HG03457 (cell line): ENCODE measurements at regions not wholly inside any gene's neighbourhood (a gene's known extent, or its start where the extent isn't known, plus 50 kb on each side); places are given as distances from the start of the nearest gene placed in this dataset.
"Not testable (repeated sequence)": the region's sequence is repeated elsewhere in the genome, so short reads cannot be mapped to it uniquely, and the experiment has no call there.

Source experiments
- ATAC-seq: cut with Tn5 transposase; IDR thresholded peaks from one replicate; pipeline ENCODE4 v1.9.1; 2021; ENCODE audit warnings: moderate number of reproducible peaks; ENCODE audit not compliant: unreplicated experiment

DNA sequence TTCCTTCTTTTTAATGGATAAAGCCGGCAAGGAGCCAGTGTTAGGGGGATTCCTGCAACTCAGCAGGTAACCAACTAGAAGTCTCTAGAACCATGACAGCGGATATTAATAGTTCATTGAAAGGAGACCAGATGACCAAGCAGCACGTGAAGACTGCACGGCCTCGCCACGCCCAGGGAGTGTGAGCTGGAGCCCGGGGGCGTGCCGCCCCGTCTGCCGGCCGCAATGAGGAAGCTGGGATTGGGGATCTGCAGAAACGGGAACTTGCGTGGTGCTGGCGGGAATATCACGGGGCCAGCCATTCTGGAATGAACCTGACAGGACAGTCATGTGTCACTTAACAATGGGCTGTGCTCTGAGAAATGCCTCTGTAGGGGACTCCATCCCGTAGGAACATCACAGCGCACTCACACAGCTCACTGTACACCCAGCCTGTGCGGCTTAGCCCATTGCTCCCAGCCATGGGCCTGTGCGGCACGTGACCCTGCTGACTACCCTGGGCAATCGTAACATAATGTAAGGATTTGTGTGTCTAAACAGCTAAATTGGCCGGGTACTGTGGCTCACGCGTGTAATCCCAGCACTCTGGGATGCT is 4092.8 kb upstream of the TPTE start:
- ATAC-seq, result not testable (repeated sequence)

DNA sequence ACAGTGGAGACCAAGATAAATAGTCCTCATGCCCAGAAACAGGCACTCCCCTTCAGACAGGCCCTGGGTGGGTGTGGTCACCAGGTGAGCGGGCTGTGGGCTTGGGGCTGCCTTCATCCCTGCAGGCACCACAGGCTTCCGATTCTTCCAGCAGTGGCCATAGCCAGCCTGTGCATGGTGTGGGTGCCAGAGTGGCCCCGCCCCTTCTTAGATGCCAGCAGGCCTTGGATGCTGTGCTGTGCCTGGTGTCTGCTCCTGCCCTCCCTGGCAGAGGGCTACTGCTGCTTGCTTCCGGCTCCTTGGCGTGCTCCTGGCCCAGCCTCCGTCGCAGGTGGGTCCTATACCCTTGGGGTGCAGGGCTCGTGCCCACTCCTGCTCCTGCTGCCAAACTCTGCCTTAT is 4091.5 kb upstream of the TPTE start:
- not testable (repeated sequence) for ATAC-seq

DNA sequence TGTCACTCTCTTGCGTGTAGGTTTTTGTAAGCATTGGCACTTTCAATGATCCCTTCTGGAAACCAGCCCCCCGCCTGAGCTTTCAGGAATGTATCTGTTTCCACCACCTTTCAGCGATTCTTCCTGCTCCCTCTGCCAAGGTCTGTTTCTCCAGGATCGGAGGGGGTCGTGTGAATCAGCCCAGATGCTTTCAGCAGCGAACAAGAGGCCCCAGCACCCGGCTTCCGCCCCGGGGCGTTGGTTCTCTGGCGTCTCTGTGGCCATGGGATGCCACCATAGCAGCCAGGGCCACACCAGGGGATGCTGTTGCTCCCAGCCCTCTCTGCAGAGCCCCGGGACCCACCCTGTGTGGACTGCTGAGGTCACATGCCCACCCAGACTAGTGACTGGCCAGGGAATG is 4088.2 kb upstream of the TPTE start:
- not testable (repeated sequence) for ATAC-seq

DNA sequence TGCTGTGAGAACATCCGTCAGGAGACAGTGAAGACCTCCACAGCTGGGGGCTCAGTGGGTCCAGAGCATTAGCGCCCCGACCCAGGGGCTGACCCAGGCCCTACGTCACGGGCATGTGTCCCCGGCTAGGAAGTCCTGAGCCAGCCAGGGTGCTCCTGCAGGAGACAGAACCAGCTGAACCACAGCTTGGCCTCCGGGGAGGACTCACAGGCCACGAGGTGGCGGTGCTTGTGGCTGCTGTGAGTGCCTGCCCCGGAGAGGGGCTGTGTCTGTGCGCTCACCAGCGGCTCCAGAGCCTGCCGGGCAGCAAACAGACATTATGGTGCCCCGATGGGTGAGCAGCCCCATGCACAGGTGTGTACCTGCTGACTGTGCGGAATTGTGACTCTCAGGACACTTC is 4085.2 kb upstream of the TPTE start:
- ATAC-seq, result not testable (repeated sequence)

DNA sequence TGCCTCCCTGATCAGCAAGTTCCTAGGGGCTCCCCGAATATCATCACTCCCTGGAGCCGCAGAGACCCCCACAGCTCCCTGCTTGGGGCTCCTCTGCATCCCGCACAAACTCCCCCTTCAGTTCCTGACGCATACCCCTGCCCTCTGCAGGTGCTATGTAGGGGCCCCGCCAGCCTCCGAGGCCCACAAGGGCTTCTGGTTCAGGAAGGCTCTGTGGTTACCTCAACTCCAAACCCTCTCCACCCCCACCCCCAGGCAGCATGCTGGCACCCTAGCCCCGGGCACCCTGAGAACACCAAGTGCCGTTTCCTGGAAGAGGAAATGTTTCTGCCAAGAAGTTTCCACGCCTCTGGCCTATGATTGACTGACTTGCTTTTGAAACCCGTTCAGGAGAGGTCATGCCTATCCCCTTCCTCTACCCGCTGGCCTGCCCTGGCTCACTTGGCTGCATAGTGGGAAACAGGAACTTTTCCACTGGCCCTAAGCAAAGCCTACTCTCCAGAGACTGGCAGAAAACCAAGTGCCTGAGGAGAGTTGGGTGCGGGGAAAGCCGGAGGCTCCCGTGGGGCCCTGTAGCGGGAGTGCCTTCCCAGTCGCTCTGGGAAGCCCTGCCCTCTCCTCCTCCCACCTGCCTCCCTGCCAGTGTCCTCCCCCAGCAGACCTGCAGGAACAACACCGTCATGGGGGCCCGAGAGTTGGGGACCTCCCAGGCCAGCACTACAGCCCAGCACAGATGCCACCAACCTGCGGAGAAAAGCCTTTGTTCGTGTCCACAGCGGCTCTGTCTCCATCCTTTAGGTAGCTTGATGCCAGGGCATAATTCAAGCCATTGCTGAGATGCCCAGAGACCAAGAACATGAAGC is 4084.2 kb upstream of the TPTE start:
- not testable (repeated sequence) for ATAC-seq

DNA sequence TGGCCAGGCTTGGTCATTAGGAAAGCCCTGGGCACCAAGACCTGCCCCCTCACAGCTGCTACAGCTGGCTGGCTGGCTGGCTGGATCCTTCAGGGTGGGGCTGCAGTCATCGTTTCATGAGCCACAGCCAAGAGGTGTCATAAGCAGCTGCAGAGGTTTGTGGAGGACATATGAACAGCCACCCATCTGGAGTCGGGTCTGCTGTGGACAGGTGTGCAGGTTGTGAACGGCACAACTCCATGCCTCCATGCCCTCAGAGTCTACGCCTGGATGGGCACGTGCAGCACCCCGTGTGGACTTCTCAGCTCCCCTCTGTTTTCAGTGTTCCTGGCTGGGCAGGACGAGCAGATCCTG is 4083.6 kb upstream of the TPTE start:
- ATAC-seq, result not testable (repeated sequence)

DNA sequence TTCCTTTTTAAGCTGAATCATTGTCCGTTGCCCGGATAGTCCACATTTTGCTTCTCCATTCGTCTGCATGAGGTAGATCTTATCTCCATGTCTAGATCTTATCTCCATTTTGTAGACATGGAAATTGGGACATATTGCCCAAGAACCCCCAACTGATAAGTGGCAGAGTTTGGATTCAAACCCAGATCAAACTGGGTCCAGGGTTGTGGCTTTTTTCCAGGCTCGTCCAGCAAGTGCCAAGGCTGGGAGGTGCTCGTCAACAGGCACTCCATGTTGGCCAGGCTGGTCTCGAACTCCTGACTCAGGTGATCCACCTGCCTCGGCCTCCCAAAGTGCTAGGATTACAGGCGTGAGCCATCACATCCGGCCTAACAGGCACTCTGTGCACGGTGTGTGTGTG is 4082.3 kb upstream of the TPTE start:
- not testable (repeated sequence) for ATAC-seq

DNA sequence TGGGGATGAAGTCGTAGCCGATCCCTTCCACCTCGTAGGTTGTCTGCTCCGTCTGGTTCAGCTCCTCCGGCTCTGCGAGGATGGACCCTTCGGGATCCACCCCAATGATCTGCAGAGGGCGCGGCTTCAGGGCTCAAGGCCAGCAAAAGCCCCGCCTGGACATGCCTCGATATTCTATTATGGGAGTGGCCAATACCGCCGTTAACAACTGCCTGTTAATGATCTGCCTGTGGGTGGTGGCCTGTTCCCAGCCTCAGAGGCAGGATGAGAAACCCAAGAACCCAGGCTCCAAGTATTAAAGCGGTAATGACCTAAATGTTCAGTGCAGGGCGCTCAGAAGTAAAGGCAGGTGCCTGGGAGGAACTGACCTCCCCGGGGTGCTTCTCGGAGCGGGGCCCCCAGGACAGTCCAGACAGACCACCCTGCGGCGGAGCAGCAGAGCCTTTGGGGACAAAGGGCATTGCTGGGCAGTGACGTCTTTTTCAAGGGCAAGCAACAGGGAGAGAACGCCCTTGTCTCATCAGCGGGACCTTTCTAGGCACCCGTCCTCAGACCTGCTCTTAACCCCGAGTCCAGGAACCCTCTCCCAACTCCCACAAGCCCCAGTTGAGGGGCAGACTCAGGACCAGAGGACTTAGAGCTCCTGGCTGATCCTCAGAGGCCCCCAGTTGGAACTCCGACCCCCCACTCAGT is 4066.6 kb upstream of the TPTE start:
- ATAC-seq, result not testable (repeated sequence)

DNA sequence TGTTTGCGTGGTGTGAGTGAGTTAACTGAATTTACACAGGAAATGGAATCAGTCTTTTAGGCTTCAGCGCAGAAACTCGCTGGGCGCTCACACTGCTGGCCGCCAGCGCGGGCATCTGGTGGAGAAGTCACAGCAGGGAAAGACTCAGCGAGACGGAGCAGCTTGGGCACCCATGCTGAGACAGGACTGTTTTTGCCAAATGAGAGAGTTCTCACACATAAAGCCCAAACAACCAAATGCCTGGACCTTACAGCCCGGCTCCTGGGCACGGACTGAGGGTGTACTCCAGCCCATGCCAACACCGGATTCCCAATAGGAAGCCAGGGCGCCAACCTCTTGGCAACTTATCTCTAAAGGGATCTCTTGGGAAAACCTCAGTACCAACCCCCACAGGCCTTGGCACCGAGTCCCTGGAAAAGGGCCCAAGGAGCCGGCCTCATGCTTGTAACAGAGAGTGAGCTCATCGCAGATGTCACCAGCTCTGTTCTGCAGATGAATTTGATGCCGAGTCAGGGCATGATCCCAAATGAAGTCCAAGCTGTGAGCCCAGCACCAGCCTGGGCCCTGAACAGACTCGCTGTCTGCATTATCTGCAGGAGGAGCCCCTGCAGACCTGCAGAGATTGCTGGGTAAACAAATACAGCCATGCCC is 4065.2 kb upstream of the TPTE start:
- not testable (repeated sequence) for ATAC-seq

DNA sequence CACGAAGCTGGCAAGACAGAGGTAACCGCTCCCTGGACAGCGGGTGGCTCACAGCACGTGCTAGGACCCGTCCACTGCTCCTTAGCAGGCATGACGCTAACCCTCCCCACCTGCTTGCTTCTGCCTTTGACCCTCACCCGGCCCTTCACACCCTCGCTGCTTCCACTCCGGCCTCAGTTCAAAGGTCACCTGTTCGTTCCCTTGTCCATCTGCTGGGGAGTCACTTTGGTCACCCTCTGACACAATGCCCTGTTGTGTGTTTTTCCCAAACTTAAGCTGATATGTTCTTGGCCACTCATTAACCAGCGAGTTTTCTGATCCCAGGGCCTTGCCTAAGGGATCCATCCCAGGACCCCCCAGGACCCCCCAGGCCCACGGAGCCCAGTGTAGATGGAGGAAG is 4061.6 kb upstream of the TPTE start:
- ATAC-seq, result not testable (repeated sequence)

DNA sequence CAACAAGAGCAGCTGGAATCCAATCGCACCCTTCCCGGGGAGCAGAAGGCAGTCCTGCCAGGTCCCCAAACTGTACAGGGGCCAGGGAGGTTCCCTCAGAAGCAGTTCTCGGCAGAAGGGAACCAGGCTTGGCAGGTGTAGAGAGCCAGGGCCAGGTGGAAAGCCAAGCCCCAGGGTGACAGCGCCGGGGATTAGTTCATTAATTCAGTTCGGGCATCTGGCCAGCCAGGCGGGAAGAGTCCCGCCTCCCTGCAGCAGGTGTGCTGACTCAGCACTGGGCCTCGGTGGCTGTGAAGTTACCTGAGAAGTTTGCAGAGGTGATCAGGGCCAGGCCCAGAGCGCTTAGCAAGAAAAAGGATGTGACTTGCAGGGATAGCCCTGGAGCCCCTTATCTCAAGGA is 4060.0 kb upstream of the TPTE start:
- not testable (repeated sequence) for ATAC-seq

DNA sequence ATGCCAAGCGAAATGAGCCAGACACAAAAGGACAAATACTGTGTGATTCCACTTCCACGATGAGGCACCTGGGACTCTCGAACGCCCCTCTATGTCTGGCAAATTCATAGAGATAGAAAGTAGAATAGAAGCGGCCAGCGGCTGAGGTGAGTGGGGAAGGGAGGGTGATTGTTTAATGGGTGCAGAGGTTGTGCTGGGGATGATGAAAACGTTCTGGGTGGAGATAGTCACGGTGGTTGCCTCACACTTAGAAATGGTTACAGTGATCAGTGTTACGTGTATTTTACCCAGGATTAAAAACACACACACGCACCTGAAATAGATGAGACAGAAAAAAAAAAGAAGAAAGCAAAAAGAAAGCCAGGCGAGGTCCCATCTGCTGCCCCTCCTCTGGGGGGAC is 4057.0 kb upstream of the TPTE start:
- not testable (repeated sequence) for ATAC-seq

DNA sequence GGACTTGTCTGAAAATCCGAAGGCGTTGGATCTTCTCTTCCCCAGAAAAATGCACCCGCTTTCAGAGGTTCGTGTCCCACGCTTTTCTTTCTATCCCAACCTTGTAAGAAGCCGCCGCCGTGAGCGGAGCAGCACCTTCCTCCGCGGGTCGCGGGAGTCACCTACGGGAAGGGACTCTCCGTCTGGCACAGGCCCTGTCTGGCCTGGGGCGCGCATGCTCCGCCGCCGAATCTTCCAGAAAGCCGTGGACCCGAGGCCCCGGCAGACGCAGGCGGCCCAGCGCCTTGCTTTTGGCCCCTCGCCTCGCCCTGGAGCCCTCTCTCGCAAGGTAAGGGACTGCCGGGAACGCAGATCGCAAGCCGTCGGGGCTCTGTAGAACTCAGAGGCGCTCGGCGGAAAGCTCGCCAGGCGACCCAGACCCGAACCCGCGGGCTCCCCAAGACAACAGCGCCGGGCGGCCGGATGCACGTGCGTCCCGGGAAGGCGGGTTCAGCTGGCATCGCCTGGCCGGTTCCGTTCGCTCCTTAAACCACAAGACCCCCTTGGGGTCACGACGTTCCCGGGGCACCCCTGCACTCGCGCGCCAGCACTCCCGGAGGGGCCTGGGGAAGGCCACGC is 4055.2 kb upstream of the TPTE start:
- not testable (repeated sequence) for ATAC-seq

DNA sequence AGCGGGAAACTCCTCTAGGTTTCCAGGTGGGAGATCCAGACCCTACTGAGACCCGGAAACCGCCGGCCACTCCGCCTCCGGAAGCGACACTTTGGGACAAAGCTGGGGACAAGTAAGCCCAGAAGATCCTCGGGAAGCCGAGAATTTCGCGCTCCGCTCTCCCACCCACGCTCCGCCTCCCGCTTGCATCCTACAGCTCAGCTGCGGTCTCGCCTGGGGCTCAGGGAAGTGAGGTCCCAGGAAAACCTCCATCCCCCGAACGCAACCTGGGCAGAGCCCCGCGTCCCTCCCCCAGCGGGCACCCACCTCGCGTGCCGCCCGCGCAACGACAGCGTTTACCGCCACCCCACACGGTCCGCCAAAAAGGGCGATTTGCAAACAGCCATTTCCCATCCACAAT is 4054.7 kb upstream of the TPTE start:
- ATAC-seq, result not testable (repeated sequence)

DNA sequence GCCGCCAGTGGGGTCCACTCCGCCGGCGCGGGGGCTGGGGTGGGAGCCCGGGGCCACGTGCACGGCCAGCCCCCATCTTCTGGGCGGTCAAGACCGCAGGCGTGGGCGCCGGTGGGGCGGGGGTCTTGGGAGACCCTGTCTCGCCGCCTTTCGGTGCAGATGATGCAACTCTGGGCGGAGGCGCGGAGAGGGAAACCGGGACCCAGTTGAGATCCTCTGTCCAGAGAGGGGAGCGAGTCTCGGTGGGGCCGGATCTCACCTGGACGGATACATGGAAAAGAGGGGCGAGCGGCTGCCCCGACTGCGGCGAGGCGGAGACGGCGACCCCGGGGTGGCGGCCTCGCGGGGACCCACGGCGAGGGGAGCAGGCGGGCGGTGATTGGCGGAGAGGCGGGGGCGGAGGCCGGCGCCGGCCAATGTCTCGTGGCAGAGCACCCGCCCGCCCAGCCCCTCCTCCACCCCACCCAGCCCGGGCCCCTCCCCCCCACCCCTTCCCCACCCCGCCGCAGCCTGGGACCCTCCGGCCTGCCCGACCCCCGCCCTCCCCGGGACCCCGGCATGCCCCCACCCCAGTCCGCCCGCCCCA is 4054.1 kb upstream of the TPTE start:
- not testable (repeated sequence) for ATAC-seq

DNA sequence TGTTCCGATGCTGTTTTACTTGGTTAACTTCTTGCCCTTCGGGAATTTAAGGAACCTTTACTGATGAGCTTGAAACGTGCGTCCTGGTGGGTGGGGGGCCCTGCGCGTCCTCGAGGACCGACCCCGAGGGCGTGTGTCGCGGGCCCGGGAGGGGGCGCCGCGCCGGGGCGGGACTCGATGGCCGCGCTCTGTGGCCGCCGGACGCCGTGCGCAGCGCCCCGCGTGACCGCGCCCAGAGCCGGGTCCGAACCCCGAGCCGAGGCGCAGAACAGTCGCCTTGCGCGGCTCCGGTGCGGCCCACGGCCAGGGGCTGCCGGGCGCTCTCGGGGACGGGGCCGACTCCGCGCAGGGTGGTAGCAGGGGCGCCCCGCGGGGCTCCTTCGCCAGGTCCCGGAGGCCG is 4053.5 kb upstream of the TPTE start:
- ATAC-seq, result not testable (repeated sequence)

DNA sequence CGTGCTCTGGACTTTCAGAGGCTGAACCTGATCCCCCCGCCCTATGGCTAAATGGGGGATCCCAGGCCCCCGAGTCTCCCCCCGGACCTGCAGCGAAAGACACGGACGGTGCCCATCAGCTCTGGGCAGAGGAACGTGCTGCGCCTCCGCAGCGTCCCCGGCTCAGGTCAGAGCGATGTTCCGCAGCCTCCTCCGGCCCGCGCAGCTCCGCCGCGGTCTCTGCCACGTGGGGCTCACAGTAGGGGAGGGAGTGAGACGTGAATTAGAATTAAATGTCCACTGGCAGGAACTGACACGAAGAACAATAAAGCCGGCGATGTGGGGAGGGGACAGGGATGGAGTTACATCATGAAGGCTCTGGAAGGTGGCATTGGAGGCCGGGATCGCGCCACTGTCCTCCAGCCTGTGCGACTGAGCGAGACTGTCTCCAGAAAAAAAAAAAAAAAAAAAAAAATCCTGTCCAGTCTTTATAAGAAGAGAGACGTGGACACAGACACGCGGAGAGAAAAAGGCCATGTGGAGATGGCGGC is 4053.0 kb upstream of the TPTE start:
- not testable (repeated sequence) for ATAC-seq

DNA sequence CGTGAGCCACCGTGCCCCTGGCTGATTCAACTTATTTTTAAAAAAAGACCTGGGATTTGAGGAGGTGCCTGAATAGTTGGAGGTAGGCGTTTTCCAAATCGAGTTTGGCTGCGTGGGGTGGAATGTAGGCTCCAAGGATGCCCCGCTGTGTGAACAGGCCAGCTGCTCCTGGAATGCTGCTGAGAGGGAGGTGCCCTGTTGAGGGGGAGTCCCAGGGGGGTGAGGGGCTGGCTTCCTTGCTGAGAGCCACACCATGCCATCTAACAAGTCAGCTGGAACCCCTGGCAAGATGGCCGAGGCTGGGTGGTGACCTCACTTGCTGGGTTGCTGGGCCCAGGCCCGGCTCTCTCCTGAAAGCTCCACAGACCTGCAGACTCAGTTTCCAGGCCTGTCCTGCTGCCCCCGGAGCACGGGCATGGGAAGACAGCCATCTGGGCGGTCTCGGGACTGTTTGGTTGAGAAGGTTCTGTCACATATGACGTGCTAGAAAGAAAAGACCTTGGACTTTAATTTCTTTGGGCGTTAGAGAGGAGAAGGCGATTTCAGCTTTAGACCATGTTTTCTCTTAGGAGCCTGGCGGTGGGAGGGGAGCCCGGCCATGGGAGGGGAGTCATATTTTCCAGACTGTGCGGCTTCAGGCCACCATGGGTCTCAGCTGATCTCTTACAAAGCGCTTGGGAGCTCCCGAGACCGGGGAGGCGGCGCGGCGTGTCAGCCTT is 4047.0 kb upstream of the TPTE start:
- ATAC-seq, result not testable (repeated sequence)

DNA sequence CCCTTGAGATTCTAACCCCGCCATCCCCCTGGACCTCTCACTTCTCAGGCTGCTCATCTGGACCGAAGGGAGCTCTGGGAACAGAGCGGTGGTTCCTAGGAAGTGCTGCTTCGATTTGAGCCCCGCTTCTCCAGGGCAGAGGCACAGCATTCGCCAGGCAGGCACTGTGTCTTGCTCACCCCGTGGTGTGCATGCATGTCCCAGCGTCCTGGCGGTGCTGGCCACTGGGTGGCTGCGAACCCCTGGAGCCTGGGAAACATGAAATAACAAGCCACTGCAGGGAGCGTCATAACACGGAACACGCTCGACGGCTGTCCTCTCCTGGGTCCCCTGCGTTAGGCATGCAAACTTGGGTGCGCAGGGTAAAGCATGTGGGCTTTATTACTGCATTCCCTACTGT is 4040.3 kb upstream of the TPTE start:
- not testable (repeated sequence) for ATAC-seq

DNA sequence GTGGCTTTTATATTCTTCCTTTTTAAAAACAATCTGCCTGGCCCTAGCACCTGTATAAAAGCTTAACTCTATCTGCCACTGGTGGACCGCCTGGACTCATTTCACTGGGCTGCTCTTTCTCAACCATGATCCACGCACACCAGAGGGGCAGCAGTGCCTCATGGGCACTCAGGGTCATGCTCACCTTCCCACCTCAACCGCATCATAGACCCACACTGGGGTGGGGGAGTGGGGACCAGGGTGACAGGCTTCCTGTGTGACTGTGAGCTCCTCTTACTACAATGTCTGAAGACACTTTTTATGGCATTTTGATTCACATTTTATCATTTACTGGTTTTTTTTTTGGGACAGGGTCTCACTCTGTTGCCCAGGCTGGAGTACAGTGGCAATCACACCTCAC is 4038.8 kb upstream of the TPTE start:
- ATAC-seq, result not testable (repeated sequence)
